GM12878 (cell line): ENCODE measurements at regions not wholly inside any gene's neighbourhood (a gene's known extent, or its start where the extent isn't known, plus 50 kb on each side); places are given as distances from the start of the nearest gene placed in this dataset.
A peak's percentile ranks its signal among the peaks of the same experiment; 100 is the strongest.

Experiments used
- GABPA ChIP-seq: IDR thresholded peaks from 2 replicates; pipeline ENCODE4 v1.6.1; 2014; ENCODE audit warnings: antibody characterized with exemption, low read depth, mild to moderate bottlenecking, inconsistent platforms
- POLR2AphosphoS5 ChIP-seq: IDR thresholded peaks from 2 replicates; pipeline ENCODE4 v1.6.1; 2011; ENCODE audit warnings: mild to moderate bottlenecking, low read length, inconsistent platforms
- TF ChIP-seq, protein P1 (sequence below), 3 experiments: IDR thresholded peaks in 2 of 3; conservative IDR thresholded peaks in 1 of 3; 2 replicates each; pipeline ENCODE4 v1.5.1; 2011; ENCODE audit warnings: low read depth in 3 of 3, low read length in 3 of 3, mild to moderate bottlenecking in 3 of 3, control low read depth in 2 of 3, moderate library complexity in 2 of 3, inconsistent platforms in 1 of 3, mixed read lengths in 1 of 3; ENCODE audit not compliant: control insufficient read depth in 2 of 3, insufficient read depth in 1 of 3; ENCODE audit errors: extremely low read depth in 1 of 3
- TF ChIP-seq, protein P2 (sequence below): IDR thresholded peaks from 2 replicates; pipeline ENCODE4 v1.6.1; 2011; ENCODE audit warnings: low read depth, mild to moderate bottlenecking, low read length, moderate library complexity, borderline replicate concordance; ENCODE audit errors: extremely low read depth

DNA sequence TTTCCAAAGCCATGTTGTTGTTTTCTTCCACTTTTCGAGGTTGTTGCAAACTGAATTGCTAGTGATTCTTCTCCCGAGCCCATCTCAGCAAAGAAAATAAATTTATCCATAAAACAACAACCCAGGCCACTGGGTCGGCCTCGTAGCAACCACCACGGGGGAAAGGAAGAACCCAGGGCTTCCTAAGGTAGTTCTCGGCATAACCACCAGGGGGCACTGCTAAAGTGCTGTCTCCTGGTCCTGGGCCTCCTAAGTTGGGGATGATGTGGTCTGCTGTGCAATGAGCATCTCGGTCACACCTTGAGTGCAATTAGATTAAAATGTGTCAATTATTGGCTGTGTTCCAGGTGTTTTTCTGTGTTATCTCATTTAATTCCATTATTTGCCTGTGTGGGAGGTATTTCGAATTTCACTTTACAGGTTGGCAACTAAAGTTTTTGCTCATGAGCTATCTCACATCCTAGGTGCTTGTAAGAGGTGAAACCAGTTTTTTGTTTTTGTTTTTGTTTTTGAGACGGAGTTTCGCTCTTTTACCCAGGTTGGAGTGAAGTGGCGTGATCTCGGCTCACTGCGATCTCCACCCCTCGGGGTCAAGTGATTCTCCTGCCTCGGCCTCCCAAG, 102.8 kb upstream of the DAP start:
- TF ChIP-seq GABPA (no peak), POLR2AphosphoS5 (no peak)
- TF ChIP-seq, protein P1, sequence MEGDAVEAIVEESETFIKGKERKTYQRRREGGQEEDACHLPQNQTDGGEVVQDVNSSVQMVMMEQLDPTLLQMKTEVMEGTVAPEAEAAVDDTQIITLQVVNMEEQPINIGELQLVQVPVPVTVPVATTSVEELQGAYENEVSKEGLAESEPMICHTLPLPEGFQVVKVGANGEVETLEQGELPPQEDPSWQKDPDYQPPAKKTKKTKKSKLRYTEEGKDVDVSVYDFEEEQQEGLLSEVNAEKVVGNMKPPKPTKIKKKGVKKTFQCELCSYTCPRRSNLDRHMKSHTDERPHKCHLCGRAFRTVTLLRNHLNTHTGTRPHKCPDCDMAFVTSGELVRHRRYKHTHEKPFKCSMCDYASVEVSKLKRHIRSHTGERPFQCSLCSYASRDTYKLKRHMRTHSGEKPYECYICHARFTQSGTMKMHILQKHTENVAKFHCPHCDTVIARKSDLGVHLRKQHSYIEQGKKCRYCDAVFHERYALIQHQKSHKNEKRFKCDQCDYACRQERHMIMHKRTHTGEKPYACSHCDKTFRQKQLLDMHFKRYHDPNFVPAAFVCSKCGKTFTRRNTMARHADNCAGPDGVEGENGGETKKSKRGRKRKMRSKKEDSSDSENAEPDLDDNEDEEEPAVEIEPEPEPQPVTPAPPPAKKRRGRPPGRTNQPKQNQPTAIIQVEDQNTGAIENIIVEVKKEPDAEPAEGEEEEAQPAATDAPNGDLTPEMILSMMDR (IDR thresholded peaks at IDR 0.05 in 2 of 3, conservative IDR thresholded peaks at IDR 0.05 in 1 of 3; ENCODE audit: control insufficient read depth in 2 of 3, extremely low read depth in 1 of 3, insufficient read depth in 1 of 3, low read depth in 3 of 3, low read length in 3 of 3): peak; percentile 75 to 93 (median 91)
- TF ChIP-seq, protein P2, sequence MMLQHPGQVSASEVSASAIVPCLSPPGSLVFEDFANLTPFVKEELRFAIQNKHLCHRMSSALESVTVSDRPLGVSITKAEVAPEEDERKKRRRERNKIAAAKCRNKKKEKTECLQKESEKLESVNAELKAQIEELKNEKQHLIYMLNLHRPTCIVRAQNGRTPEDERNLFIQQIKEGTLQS: no peak
